Neural progenitor cell (in vitro differentiated cells): ENCODE measurements at regions not wholly inside any gene's neighbourhood (a gene's known extent, or its start where the extent isn't known, plus 50 kb on each side); places are given as distances from the start of the nearest gene placed in this dataset.

Experiments used
- EZH2phosphoT487 ChIP-seq: fragments of 200-600 bp; sonication (generic); IDR thresholded peaks from 2 replicates; pipeline ENCODE4 v1.6.1; 2017; ENCODE audit warnings: antibody characterized with exemption
- TF ChIP-seq, protein P1 (sequence below): fragments of 200-600 bp; sonication (generic); IDR thresholded peaks from 2 replicates; pipeline ENCODE4 v1.5.1; 2017; ENCODE audit warnings: antibody characterized with exemption, mild to moderate bottlenecking

DNA sequence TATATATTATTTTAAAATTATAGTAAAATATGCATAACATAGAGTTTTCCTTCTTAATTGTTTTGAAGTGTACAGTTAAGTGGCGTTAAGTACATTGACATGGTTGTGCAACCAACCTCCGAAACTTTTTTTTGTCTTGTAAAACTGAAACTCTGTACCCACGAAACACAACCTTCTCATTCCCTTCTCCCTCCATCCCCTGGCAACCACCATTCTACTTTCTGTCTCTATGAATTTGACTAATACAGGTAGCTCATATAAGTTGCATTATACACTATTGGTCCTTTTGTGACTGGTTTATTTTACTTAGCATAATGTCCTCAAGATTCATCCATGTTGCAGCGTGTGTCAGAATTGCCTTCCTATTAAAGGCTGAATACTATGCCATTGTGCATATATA is 179.4 kb downstream of the SATB1 start:
- TF ChIP-seq, protein P1, sequence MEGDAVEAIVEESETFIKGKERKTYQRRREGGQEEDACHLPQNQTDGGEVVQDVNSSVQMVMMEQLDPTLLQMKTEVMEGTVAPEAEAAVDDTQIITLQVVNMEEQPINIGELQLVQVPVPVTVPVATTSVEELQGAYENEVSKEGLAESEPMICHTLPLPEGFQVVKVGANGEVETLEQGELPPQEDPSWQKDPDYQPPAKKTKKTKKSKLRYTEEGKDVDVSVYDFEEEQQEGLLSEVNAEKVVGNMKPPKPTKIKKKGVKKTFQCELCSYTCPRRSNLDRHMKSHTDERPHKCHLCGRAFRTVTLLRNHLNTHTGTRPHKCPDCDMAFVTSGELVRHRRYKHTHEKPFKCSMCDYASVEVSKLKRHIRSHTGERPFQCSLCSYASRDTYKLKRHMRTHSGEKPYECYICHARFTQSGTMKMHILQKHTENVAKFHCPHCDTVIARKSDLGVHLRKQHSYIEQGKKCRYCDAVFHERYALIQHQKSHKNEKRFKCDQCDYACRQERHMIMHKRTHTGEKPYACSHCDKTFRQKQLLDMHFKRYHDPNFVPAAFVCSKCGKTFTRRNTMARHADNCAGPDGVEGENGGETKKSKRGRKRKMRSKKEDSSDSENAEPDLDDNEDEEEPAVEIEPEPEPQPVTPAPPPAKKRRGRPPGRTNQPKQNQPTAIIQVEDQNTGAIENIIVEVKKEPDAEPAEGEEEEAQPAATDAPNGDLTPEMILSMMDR: no peak
- TF ChIP-seq EZH2phosphoT487: no peak
